NCI-H774 (cell line): ENCODE measurements at regions not wholly inside any gene's neighbourhood (a gene's known extent, or its start where the extent isn't known, plus 50 kb on each side); places are given as distances from the start of the nearest gene placed in this dataset.

Experiments used
- DNase-seq: peaks from one replicate; lab custom pipeline; 2025; lab: John Stamatoyannopoulos, UW

DNA sequence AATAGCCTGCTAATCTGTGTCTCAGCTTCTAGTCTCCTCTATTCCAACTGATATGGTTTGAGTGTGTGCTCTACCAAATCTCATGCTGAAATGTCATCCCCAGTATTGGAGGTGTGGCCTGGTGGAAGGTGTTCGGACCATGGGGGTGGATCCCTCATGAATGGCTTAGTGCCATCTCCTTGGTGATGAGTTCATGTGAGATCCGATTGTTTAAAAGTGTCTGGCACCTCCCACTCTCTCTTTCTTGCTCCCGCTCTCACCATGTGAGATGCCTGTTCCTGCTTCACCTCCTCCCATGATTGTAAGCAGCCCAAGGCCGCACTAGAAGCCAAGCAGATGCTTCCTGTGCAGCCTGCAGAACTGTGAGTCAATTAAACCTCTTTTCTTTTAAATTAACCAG lies 73.5 kb upstream of the CAMK1G start:
- DNase-seq: no peak

DNA sequence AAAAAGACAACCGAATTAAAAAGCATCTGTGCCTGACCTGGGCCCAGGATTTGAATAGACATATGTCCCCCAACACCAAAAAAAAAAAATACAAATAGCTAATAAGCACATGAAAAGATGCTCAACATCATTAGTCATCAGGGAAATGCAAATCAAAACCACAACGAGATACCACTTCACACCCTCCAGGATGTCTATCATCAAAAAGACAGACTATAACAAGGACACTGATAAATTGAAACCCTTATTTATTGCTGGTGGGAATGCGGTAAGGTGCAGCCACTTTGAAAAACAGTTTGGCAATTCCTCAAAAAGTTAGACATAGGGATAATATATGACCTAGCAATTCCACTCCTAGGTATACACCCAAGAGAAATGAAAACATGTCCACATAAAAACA lies 72.3 kb upstream of the CAMK1G start:
- no peak for DNase-seq

DNA sequence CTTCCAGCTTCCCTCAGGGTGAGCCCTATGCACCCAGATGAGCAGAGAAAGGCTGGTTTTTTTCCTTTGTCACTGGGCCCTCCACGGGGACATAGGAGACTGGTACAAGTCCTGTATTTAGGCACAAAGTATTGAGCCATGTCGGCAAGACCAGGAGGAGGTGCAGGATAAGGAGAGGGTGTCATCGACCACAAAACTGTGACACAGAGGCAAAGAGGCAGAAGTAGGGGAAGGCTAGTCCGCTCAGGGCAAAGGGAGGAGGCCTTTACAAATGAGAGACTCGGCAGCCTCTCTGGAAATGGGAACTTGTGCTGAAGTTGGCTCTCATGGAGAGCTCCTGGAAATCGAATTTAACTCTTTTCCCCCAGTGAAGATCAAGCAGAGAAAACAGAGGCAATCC lies 70.7 kb upstream of the CAMK1G start:
- no peak for DNase-seq

DNA sequence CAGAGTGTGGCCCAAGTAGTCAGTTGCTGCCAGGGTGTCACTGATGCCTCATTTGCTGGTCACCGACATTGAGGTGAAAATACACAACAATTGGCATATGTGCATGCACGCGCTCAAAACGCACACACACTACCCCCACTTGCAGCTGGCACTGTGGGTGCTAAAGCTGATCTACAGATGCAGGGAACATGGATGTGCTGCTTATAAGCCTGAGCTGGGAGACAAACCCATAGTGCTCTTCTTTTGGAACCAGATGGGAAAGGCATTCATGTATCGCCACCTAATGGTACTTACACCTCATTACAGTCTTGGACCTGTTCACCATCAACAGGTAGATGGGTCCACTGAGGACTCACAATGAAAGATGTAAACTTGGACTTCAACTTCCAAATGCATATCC lies 70.3 kb upstream of the CAMK1G start:
- peak; percentile 52 for DNase-seq

DNA sequence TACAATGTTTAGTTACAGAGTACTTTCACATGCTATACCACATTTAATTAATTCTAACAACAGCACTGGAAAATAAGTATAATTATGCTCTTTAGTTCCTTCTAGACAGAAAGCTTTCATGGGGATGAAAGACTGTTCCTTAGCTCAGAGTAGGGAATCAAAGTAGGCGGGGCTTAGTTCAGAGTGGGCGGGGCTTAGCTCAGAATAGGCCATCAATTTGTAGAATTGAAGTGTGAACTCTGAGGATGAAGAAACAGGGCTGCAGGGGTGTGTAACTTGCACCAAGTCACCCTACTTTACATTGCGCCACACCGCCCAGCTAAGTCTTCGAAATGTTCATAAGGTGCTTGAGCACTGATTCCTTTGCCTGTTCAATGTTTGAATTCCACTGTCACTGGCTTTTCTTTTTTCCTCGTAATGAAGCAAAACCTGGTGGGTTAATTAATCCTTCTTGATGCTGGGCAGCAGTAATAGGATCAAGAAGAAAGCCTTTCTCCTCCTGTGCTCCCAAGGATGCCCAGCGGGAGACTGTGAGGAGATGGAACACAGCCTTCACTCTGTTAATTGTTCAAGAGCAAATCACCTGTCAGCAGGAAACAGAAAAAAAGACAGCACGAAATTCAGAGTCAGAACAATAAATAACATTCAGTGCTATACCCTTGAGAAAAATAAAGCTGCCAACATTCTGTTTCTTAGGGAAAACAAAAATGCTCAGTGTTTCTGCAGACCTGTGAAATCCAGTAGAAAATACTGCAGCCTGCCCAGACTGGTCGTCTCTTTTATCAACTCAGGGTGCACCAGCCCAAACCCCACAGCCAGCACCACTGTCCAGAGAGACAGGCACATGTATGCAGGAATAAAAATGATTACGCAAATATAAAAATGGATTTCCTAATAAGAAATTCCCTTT lies 66.5 kb upstream of the CAMK1G start:
- DNase-seq: no peak

DNA sequence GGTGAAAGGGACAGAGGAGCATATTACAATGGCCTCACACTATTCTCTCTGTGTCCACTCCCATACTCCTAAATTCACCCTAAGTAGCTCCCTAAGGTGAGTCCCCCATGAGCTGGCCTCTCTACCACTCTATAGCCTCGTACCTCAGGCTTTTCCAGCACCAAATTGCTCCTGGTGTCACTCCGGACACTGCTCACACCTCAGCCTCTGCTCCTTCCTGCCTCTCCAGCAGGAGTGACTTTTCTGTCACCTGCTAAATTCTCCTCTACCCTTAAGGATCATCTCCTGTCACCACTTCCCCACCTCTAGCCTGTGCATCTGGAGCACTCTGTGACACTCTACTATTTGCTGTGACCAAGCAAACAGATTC lies 65.8 kb upstream of the CAMK1G start:
- DNase-seq: no peak

DNA sequence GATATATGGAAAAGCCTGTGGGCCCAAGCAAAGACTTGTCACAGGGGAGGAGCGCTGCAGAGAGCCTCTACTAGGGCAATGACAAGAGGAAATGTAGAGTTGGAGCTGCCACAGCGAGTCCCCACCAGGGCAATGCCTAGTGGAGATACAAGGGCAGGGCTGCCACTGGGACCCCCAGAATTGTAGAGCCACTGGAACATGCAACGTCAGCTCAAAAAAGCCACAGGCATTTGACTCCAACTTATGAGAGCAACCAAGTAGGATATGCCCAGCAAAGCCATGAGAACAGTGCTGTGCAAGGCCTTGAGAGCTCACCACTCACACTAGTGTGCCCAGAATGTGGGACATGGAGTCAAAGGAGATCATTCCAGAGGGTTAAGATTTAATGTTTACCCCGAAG lies 63.7 kb upstream of the CAMK1G start:
- DNase-seq: no peak

DNA sequence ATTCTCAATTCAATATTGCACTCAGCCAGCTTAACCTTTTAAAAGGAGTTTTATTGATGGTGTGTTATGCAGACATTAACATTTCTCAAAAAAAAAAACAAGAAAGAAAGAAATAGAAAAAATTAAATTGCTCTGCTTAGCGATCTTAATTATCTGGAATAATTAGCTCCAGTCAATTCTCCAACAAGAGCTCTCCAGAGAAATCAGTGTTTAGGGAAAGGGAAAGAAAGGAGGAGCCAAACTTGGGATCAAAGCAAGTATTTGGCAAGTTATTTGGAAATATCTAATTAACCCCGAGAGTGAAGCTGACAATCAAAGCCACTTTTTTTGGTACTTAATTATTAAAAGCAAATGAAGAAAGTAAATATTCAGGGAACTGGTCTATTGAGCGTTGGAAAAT lies 60.7 kb upstream of the CAMK1G start:
- no peak for DNase-seq

DNA sequence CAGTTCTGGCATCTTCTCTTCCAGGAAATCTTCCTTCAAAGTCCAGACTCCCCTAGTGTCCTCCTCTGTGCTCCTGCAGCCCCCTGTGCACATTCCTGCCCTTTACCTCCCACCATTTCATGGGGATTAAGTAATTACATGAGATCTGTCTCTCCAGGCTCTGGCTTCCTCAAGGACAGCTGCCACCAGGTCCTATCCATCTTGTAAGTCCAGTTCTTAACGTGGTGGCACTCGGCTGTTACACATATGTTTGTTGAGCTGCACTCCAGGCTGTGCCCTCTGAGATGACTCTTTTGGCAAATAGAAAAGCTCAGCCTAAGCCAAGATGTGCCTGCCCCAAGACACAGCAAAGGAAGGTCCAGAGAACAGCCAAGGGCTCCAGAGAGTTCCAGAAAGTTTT lies 57.4 kb upstream of the CAMK1G start:
- DNase-seq: no peak

DNA sequence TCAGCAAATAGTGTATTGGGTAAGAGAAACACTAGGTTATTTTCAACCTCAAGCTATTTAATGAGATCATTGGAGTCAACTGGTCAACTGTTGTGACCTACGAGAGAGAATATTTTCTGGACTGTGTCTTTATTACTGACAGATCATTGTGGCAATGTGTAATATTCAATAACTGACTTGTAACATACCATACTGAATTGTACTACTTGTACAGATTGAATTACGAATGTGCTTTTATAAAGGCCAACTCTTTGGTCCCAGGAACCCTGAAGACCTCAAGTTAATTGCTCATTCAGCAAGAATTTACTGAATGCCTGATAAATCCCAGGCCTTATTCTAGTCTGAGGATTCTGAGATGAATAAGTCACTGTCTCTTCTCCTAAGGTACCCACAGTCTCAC lies 56.1 kb upstream of the CAMK1G start:
- no peak for DNase-seq

DNA sequence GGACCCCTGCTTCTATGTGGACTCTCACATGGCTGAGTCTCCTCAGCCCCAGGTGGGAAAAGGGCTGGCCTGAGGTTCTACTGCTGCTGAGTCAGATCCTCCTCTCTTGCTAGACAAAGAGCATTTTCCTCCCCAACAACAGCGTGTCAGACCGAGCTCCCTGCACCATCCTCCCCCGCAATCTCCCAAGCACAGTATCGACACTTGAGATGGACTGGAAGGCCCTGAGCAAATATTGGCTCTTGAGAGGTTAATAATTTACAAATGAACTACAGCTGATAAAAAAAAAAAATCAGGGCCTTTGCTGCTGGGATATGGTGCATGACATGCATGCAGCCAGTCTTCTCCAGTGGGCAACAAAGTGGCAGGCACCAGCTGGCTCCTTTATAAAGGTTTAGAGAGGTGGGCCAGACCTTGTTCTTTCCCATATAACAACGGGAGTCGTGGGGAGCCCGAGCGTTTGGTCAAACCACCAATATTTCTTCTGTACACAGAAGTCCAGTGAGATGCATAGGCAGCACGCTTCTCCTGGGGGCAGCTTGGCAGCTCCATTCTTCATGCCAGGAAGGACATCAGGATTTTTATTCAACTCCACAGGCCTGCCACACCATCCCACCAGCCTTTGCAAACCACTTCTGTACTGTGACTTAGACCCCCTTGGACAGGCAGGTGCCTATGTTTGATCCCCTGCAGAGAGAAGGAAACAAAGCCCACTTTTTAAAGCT lies 55.4 kb upstream of the CAMK1G start:
- no peak for DNase-seq

DNA sequence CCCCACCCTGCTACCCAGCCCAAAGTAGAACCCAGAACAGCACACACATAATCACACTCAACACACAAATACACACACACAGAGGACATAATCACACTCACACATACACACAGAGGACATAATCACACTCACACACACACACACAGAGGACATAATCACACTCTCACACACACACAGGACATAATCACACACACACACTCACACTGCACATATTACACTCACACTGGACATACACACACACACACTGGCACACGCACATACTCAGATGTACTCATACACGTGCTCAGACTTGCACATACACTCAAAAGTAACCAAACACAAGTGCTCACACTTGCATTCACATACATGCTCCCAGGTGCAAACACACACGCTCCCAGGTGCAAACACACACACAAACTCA lies 54.3 kb upstream of the CAMK1G start:
- DNase-seq: no peak

DNA sequence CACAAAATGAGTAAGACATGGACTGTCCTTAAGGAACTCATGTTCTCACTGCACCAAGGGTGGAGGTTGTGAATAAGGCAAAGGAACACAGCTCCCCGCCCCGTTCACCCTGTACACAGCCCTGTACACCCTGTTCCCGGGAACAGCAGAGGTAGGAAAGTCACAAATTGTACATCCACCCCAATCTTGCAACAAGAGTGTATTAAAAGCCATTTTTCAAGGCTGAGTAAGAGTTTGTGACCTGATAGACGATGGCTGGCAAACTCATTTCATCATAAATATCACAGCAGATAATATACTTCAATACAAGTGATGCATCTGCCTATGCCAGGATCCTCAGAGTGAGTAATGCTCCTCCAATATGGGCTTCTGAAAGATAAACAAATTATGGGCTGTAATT lies 52.5 kb upstream of the CAMK1G start:
- no peak for DNase-seq

DNA sequence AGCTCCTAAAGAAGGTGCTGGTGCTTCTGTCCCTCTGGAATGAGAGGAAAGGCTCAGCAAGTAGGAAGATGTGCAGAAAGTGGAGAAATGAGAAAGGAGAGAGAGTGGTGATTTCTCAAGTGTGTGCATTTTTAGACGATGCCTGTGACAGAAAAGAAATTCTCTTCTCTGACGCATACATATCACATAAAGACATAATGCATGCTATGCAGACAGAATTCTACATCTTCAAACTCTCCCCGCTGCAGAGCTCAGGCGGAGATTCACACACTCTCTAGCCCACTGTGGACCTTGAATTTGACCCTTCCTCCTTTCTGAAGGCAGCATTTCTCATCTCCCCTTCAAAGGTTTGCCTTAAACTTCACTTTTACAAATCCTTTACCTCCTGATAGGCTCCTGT lies 52.0 kb upstream of the CAMK1G start:
- DNase-seq: no peak
